ENCODE measurements at regions not wholly inside any gene's neighbourhood (a gene's known extent, or its start where the extent isn't known, plus 50 kb on each side); places are given as distances from the start of the nearest gene placed in this dataset.

- H3K4me3 ChIP-seq (ENCODE audit: control insufficient read depth, low read depth, low read length): no peak overlapping the region
- no peak for DNase-seq (ENCODE audit: low read depth)
- TF ChIP-seq, protein P1, sequence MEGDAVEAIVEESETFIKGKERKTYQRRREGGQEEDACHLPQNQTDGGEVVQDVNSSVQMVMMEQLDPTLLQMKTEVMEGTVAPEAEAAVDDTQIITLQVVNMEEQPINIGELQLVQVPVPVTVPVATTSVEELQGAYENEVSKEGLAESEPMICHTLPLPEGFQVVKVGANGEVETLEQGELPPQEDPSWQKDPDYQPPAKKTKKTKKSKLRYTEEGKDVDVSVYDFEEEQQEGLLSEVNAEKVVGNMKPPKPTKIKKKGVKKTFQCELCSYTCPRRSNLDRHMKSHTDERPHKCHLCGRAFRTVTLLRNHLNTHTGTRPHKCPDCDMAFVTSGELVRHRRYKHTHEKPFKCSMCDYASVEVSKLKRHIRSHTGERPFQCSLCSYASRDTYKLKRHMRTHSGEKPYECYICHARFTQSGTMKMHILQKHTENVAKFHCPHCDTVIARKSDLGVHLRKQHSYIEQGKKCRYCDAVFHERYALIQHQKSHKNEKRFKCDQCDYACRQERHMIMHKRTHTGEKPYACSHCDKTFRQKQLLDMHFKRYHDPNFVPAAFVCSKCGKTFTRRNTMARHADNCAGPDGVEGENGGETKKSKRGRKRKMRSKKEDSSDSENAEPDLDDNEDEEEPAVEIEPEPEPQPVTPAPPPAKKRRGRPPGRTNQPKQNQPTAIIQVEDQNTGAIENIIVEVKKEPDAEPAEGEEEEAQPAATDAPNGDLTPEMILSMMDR (conservative IDR thresholded peaks at IDR 0.05; ENCODE audit: control insufficient read depth, insufficient read depth, low read depth, low read length): no peak
Observed at GRCh38 chr1:118786454-118787155, 201.5 kb downstream of the TBX15 start.

- TF ChIP-seq, protein P1 (conservative IDR thresholded peaks at IDR 0.05; ENCODE audit: control insufficient read depth, insufficient read depth, low read depth, low read length): no peak
- peak; percentile 46 for DNase-seq (ENCODE audit: low read depth)
- H3K4me3 ChIP-seq (ENCODE audit: control insufficient read depth, low read depth, low read length): no peak overlapping the region
Observed at GRCh38 chr1:118785246-118785645, 202.9 kb downstream of the TBX15 start.

DNA sequence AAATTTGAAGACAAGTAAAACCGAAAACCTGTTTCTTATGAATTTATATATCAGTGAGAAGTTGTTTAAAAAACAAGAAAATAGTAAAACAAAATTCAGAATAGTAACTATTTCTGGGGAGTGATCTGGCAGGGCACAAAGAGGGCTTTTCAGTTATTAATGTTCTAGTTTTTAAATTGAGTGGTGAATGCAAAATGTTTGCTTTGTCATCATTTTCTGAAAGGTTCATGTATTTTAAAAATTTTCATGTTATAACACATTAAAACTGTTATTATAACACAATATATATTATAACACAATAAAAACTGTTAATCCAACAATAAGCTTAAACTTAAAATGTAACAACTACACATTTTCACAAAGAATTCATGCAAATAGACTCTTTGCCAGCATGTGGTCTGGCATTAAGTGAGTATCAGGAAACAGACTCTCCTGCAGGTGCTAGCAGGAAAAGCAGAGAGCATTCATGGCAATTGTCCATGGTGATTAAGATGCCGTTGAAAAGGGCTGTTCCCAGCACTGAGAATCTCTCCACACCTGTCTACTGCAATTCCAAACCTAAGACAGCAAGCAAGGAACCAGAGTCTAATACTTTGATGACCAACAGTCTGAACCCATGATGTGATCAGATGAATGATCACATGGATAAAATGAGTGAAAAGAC lies 204.9 kb downstream of the TBX15 start:
- H3K4me3 ChIP-seq (ENCODE audit: control insufficient read depth, low read depth, low read length): no peak overlapping the region
- TF ChIP-seq, protein P1 (conservative IDR thresholded peaks at IDR 0.05; ENCODE audit: control insufficient read depth, insufficient read depth, low read depth, low read length): no peak
- no peak for DNase-seq (ENCODE audit: low read depth)

GRCh38 chr1:118773656-118774055 lies 214.5 kb downstream of the TBX15 start:
- DNase-seq (ENCODE audit: low read depth): peak; percentile 22
- TF ChIP-seq, protein P1 (conservative IDR thresholded peaks at IDR 0.05; ENCODE audit: control insufficient read depth, insufficient read depth, low read depth, low read length): no peak

GRCh38 chr1:118767971-118768370 lies 220.2 kb downstream of the TBX15 start:
- TF ChIP-seq, protein P1 (conservative IDR thresholded peaks at IDR 0.05; ENCODE audit: control insufficient read depth, insufficient read depth, low read depth, low read length): no peak
- no peak overlapping the region for H3K4me3 ChIP-seq (ENCODE audit: control insufficient read depth, low read depth, low read length)
- peak; percentile 24 for DNase-seq (ENCODE audit: low read depth)

More at GRCh38 chr1:118773656-118774055, 214.5 kb downstream of the TBX15 start:
- no peak overlapping the region for H3K4me3 ChIP-seq (ENCODE audit: control insufficient read depth, low read depth, low read length)

GRCh38 chr1:118753976-118754375 lies 234.2 kb downstream of the TBX15 start:
- TF ChIP-seq, protein P1 (conservative IDR thresholded peaks at IDR 0.05; ENCODE audit: control insufficient read depth, insufficient read depth, low read depth, low read length): no peak
- no peak overlapping the region for H3K4me3 ChIP-seq (ENCODE audit: control insufficient read depth, low read depth, low read length)
- DNase-seq (ENCODE audit: low read depth): no peak
